Fibroblast of the aortic adventitia (primary cell): ENCODE measurements at regions not wholly inside any gene's neighbourhood (a gene's known extent, or its start where the extent isn't known, plus 50 kb on each side); places are given as distances from the start of the nearest gene placed in this dataset.

Experiments
- DNase-seq: peaks from one replicate; pipeline ENCODE4 v3.0.0-alpha.2; 2010; ENCODE audit warnings: low read depth
- H3K4me3 ChIP-seq: 2 replicates; pipeline ENCODE4 v1.5.1; 2011; ENCODE audit warnings: low read depth, mild to moderate bottlenecking, control low read depth, low read length, moderate library complexity
- TF ChIP-seq, protein P1 (sequence below): IDR thresholded peaks from 2 replicates; pipeline ENCODE4 v1.5.1; 2011; ENCODE audit warnings: mild to moderate bottlenecking, low read length, control low read depth, inconsistent platforms; ENCODE audit not compliant: insufficient read depth

DNA sequence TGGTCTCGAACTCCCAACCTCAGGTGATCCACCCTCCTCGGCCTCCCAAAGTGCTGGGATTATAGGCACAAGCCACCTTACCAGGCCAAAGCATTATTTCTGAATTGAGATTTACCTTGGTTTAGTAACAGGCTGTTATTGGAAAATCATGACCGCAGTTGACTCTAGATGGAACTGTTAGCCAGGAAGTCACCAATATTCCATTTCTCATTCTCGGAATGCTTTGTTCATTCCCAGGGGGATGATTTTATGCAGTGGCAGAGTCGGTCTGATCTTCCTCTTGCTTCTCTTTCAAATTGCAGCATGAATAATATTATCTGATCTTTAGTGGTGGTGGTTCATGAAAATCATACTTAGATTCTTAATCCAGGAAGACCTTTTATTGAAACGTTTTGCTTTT, 195.5 kb upstream of the MBNL1 start:
- TF ChIP-seq, protein P1, sequence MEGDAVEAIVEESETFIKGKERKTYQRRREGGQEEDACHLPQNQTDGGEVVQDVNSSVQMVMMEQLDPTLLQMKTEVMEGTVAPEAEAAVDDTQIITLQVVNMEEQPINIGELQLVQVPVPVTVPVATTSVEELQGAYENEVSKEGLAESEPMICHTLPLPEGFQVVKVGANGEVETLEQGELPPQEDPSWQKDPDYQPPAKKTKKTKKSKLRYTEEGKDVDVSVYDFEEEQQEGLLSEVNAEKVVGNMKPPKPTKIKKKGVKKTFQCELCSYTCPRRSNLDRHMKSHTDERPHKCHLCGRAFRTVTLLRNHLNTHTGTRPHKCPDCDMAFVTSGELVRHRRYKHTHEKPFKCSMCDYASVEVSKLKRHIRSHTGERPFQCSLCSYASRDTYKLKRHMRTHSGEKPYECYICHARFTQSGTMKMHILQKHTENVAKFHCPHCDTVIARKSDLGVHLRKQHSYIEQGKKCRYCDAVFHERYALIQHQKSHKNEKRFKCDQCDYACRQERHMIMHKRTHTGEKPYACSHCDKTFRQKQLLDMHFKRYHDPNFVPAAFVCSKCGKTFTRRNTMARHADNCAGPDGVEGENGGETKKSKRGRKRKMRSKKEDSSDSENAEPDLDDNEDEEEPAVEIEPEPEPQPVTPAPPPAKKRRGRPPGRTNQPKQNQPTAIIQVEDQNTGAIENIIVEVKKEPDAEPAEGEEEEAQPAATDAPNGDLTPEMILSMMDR, result peak; percentile 23
- peak; percentile 74 for DNase-seq
- H3K4me3 ChIP-seq, result no peak overlapping the region

DNA sequence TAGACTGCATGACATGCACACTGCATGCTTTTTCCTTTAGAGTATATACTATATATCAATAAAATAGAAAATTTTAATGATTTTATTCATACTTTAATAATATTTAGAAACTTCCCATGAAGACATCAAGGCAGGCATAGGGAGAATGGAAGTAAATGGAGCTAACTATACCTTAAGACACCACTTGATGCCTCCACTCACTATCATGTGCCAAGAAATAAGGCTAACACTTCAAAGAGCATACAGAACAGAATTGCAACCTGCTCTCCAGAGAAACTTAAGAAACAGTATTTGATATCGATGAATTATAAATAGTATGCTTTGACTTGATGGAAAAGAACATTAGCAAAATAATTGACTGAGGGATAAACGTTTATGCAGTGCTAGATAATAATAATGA, 192.6 kb upstream of the MBNL1 start:
- DNase-seq, result peak; percentile 47
- TF ChIP-seq, protein P1, result peak; percentile 12
- H3K4me3 ChIP-seq, result no peak overlapping the region

GRCh38 chr3:152079980-152080379, 188.7 kb upstream of the MBNL1 start:
- TF ChIP-seq, protein P1, result no peak
- no peak overlapping the region for H3K4me3 ChIP-seq
- no peak for DNase-seq

DNA sequence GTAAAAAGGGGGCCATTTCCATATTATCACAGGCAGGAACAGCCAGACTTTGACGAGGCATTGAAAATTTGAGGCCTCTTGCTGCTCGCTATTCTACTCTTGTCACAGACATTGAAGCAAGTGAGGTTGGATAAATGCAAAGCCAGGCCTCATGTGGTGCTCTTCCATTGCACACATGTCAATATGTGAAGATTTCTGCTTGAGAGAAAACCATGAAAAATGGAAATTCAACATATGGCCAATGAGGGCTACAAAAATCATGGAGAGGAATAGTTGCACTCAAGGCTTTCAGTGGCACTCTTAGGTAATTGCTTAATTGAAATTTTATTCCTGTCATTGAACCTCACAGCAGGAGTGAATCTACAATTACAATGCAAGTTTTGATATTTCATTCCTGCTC, 185.6 kb upstream of the MBNL1 start:
- TF ChIP-seq, protein P1, result no peak
- H3K4me3 ChIP-seq, result no peak overlapping the region
- no peak for DNase-seq

- DNase-seq, result no peak
- no peak overlapping the region for H3K4me3 ChIP-seq
- TF ChIP-seq, protein P1, result no peak
Observed at GRCh38 chr3:152084441-152085158, 184.1 kb upstream of the MBNL1 start.

DNA sequence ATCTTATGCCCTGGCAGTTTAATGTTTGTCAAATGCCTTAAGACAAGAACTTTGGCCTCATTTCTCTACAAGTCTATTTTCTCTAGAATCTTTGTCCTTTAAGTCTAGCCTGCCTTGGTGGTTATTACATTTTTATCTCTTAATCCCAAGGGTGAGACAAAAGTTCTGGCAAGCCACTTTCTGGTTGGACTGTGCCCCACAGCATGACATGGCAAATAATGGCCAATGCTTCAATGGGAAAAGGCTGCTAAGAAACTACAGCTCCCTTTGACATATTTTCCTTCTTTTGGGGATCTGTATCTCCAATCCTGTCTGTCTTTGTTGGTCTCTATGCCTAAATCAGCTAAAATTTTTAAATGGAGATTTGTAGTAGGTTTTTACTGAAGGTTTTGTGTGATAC, 181.6 kb upstream of the MBNL1 start:
- TF ChIP-seq, protein P1, result no peak
- no peak overlapping the region for H3K4me3 ChIP-seq
- peak; percentile 17 for DNase-seq

DNA sequence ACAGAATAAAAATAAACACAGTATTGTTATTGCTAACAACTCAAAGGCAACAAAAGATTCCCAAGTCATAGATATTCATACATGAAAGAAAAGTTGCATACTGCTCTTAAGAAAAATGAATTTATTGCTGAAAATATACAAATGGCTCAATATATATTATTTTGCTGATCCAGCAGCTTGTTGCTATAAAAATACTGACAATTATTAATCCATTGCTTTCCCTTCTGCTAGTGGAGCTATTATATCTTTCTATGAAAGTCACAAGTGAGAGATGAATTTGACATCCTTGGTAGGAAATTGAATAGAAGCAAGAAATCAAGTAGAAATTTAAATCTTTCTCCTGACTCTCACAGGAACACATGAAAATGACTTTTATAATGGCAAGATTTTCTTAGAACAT, 179.2 kb upstream of the MBNL1 start:
- TF ChIP-seq, protein P1, result no peak
- H3K4me3 ChIP-seq, result no peak overlapping the region
- DNase-seq, result no peak
